ENCODE measurements at regions not wholly inside any gene's neighbourhood (a gene's known extent, or its start where the extent isn't known, plus 50 kb on each side); places are given as distances from the start of the nearest gene placed in this dataset.

- no peak for DNase-seq (ENCODE audit: low read depth, low spot score)
Measured at GRCh38 chr6:9942131-9942530, 472.7 kb downstream of the TFAP2A start.

DNA sequence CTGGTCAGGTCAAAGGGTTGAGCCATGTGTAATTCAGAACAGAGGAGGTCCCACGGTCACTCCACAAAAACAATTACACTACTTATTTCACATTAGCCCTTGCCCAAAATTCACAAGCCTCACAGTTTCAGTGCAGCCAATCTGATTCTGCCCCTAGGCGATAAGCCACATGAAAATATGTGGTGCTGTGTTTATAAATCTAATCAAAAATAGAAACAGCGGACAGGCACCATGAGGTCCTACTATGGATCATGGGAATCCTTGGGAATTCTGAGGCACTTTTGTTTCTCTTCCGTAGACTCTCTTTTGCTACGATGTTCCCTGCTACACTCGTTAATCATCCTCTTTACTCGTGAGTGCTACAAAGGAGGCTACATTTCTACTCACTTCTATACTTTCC lies 476.1 kb downstream of the TFAP2A start:
- no peak for DNase-seq (ENCODE audit: low read depth, low spot score)

DNA sequence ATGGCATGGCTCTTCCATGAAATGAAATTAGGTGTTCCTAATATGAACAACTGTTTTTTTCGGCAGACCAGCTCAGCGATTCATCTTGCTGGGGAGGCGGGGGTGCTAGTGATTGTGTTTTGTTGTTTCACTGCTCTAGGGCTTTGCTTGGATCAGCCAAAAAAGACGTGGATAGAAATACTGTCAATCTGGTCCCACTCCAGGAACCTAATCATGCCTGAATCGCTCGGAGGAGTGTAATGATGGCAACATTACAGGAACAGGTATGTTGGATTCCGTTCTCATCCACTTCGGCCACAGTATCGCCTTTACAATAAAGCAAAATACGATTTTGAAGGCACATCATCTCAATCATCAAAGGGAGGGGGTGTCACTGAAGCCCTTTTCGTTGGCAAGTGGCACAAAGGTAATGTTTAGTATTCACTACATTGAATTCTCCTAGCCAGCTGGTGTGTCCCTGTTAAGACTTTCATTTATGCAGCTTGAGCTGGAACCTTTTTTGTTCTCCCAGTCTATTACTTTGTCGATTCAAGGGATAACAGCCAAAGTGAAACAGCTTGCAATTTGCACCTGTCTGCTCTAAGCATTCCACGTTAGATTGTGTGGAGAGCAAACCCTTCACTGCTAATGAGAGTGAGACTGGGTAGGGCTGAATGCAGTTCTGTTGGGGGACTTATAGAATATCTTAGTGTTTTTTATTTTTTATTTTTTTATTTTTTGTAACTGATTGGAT lies 477.7 kb downstream of the TFAP2A start:
- no peak for DNase-seq (ENCODE audit: low read depth, low spot score)

DNA sequence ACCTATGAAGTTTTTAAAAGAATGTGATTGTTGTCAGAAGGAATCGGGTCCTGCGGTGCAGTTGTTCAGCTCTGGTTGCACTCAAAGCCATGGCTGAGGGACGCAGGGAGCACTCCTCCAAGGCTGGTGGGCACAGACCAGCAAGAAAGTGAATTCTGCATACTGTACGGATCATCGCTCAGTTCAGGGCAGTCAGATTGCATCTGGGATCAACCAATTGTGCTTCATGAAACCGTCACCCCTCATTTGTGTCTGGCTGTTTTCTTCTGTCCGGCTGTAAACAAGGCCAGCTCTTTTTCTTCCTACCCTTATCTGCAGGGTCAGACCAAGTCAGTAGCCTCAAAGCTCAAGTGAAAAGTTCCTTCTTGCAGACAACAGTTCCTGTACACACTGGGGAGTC lies 478.3 kb downstream of the TFAP2A start:
- DNase-seq (ENCODE audit: low read depth, low spot score) = no peak

- peak; percentile 13 for DNase-seq (ENCODE audit: low read depth, low spot score)
Measured at GRCh38 chr6:9933677-9934076, 481.2 kb downstream of the TFAP2A start.

GRCh38 chr6:9927275-9927674 lies 487.6 kb downstream of the TFAP2A start:
- DNase-seq (ENCODE audit: low read depth, low spot score) = no peak

DNA sequence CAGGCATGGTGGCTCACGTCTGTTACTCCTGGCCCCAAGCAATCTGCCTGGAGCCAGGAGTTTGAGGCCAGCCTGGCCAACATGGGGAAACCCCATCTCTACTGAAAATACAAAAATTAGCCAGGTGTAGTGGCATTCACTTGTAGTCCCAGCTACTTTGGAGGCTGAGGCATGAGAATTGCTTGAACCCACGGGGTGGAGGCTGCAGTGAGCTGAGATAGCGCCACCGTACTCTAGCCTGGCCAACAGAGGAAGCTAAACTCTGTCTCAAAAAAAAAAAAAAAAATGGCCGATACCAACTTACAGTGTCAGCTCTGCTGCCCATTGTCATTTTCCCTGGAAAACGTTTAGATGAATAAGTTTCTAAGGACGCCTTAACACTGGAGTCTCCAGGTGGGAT lies 489.9 kb downstream of the TFAP2A start:
- DNase-seq (ENCODE audit: low read depth, low spot score) = no peak

- no peak for DNase-seq (ENCODE audit: low read depth, low spot score)
Measured at GRCh38 chr6:9921366-9921765, 493.5 kb downstream of the TFAP2A start.

DNA sequence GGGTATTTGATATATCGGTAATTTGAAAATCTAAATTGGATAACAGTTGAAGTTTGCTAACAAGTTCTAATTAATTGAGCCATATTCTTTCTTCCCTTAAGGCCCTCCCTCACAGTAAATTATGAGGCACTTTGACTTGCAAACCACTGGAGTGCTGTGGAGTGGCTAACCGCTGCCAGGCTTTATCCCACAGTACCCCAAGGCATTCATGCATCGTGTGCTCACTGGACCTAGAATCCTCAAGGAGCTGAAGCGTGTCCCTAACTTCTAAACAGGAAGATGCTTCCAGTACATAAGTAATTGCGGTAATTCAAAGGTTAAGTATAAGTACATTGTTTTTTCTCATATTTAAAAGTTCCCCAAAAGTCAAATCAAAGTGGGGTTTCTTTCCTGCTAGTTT lies 499.9 kb downstream of the TFAP2A start:
- no peak for DNase-seq (ENCODE audit: low read depth, low spot score)

DNA sequence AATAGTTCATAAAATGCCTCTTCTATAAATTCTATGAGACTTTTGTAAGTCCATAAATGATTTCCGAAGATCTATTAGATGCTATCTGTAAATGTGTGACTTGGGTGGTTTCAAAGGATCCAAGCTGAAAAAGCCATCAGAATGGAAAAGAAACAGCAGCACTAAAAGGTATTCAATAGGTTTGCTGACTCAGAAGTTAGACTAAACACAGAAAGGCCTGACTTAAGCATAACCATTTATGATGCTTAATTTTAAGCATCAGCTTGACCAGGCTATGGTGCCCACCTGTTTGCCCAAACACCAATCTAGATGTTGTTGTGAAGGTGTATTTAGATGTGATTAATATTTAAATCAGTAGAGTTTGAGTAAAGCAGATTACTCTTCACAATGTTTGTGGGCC lies 513.5 kb downstream of the TFAP2A start:
- DNase-seq (ENCODE audit: low read depth, low spot score) = no peak

GRCh38 chr6:9896806-9897205 lies 518.1 kb downstream of the TFAP2A start:
- DNase-seq (ENCODE audit: low read depth, low spot score) = peak; percentile 73

DNA sequence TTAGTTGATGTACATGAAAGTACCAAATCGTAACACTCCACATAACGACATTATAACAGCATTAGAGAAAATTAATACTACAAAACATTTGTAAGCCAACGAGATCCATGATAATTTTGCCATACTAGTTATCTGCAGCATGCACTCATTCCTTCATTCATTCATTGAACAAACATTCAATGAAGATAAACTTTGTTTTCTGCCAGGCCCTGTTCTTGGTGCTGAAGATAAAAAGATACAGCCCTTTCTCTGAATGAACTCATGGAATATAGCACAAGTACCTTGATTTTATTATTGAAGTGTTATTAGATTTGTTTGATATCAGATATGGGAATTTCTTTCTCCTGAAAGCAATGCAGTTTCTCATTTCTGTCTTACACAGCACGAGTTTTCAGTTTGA lies 524.0 kb downstream of the TFAP2A start:
- DNase-seq (ENCODE audit: low read depth, low spot score) = no peak

GRCh38 chr6:9890469-9890868 lies 524.4 kb downstream of the TFAP2A start:
- no peak for DNase-seq (ENCODE audit: low read depth, low spot score)

DNA sequence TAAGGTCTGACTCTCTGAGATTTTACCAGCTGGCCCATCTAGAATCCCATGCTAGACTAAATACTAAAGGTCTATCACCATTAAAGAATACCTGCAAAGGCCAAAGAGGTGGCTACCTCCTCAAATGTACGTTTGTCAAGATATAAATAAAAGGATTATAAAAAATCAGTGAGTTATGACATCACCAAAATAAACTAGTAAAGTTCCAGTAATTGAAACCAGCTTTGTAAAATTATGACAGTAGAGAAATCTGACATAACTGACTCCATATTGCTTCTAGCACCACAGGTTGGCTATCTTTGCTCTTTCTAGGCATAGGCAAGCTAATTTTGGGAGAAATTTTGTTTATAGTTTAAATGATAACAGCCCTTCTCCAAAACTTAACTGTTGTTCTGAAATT lies 536.3 kb downstream of the TFAP2A start:
- DNase-seq (ENCODE audit: low read depth, low spot score) = no peak

DNA sequence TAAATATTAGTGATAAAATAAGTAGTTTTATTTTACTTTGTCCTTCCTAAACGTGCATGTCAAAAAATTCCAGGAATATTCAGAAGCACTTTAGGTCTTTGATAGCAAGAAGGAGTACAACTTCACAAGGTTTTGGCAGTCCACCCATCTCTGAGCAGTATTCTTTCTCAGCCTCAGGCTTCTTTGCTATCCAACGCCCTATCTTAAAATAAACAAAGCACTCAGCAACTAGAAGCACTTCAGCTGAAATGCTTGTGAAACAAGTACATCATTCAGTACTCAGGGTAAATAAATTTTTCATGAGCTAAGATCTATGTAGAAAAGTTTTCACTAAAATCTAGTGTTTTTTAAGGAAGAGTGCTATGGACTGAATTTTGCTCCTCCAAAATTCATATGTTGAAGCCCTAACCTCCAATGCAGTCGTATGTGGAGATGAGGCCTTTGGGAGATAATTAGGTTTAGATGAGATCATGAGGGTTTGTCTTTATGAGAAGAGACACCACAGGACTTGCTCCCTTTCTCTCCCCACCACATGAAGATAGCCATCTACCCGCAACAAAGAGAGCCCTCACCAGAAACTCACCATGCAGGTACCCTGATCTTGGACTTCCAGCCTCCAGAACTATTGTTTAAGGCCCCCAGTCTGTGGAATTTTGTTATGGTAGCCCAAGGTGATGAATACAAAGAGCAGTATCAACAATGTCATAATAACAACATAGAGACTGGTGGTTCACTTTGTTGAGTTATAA lies 539.1 kb downstream of the TFAP2A start:
- no peak for DNase-seq (ENCODE audit: low read depth, low spot score)

DNA sequence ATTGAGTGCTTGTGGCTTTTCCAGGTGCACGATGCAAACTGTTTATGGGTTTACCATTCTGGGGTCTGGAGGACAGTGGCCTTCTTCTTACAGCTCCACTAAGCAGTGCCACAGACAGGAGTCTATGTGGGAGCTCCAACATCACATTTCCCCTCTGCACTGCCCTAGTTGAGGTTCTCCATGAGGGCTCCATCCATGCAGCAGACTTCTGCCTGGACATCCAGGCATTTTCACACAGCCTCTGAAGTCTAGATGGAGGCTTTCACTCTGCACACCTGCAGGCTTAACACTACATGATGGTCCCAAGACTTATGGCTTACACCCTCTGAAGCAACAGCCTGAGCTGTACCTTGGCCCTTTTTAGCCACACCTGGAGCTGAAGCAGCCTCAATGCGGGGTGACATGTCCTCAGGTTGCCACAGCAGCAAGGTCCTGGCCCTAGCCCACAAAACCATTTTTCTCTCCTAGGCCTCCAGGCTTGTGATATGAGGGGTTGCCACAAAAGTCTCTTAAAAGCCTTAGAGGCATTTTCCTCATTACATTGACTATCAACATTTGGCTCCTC lies 552.2 kb downstream of the TFAP2A start:
- DNase-seq (ENCODE audit: low read depth, low spot score) = no peak

DNA sequence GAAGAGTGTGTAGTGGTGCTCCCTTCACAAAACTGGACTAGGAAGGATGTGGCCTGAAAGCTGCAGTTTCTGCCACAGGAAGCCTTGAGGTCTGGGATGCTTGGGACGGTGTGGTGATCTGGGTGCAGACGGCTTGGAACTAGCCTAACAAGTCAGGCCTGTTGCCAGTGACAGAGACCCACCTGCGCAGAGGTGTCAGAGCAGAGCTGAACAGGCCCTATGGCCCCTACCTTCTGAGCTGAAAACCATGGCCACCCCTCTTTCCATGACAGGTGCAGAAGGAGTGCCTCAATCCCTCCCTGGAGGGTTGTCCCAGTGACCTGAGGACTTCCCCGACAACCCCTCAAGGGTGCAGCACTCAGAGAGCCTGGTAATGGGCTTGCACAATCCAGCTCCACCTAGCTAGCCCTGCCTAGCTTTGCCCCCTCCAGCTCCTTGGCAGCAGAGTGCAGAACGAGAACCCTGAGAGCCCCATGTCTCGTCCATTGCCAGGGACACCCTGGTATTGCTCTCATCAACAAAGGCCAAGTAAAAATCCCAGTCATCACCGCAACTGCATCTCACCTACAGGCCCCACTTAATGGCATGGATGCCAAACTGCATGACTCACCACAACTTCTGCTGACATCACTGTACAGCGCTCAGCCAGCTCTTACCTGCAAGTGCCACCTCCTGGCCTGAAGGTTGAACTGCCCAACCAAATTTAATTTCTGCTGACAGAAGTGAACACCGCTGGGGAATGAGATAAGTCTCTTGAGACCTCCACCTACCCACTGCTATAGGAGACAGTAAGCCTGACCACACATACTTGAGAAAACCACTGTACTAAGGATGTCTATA lies 563.1 kb downstream of the TFAP2A start:
- peak; percentile 4 for DNase-seq (ENCODE audit: low read depth, low spot score)

- DNase-seq (ENCODE audit: low read depth, low spot score) = no peak
Measured at GRCh38 chr6:9851006-9851405, 563.9 kb downstream of the TFAP2A start.

DNA sequence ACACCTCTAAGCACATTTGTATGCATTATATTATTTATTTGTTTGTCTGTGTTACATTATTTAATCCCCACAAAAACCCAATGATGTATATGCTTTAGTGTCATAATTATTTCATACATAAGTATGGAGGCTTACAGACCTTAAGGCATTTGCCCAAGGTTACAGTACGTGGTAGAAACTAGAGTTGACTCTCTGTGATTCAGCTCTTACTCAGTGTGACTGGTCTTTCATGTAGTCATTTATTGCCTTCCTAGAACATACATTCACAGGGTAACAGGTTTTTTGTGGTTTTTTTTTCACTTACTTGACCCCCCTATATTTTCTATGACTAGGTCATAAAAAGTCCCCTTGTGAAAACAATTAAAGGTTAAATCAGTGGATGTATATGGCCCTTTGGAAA lies 566.8 kb downstream of the TFAP2A start:
- DNase-seq (ENCODE audit: low read depth, low spot score) = no peak

- no peak for DNase-seq (ENCODE audit: low read depth, low spot score)
Measured at GRCh38 chr6:9841886-9842725, 572.8 kb downstream of the TFAP2A start.

DNA sequence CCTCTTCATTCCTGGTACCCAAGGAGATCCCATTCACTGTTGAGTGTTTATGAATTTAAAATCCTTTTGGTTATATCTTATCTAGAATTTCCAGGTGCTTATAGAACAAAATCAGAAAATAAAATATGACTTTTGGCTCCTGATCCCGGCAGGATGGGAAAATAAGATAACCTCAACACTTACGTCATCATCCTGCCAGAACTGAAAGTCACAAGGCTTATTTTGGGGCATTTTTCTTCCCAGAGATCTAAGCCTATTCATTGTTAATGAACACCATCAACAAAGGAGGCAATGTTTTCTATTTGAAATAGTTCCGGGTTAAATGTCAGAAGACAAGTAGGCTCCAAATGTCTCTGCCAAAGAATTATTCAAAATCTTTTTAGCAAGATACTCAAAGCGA lies 580.6 kb downstream of the TFAP2A start:
- peak; percentile 93 for DNase-seq (ENCODE audit: low read depth, low spot score)
